Esophagus muscularis mucosa (tissue), 4 donors: ENCODE measurements at regions not wholly inside any gene's neighbourhood (a gene's known extent, or its start where the extent isn't known, plus 50 kb on each side); places are given as distances from the start of the nearest gene placed in this dataset.
A peak's percentile ranks its signal among the peaks of the same experiment; 100 is the strongest.

ENCODE experiments used
- DNase-seq: peaks from one replicate; pipeline ENCODE4 v3.0.0-alpha.2; 2017; ENCODE audit errors: extremely low spot score
- H3K27ac ChIP-seq, 4 donors: fragments of 200-600 bp; sonication (generic); replicated peaks in 1 of 4; 1 replicate in 3 of 4; 2 replicates in 1 of 4; pipeline ENCODE4 v1.5.1; 2016 to 2019; ENCODE audit warnings: mild to moderate bottlenecking in 1 of 4
- H3K27me3 ChIP-seq, 4 donors: fragments of 200-600 bp; sonication (generic); one replicate each; pipeline versions ENCODE4 v1.5.1 to v1.6.0; 2016 to 2019
- H3K36me3 ChIP-seq, 4 donors: fragments of 200-600 bp; sonication (generic); one replicate each; pipeline ENCODE4 v1.5.1; 2016 to 2019
- H3K4me1 ChIP-seq, 4 donors: fragments of 200-600 bp; sonication (generic); one replicate each; pipeline ENCODE4 v1.5.1; 2016 to 2019
- H3K4me3 ChIP-seq, 4 donors: fragments of 200-600 bp; sonication (generic); 1 replicate in 2 of 4; 2 replicates in 2 of 4; pipeline ENCODE4 v1.5.1; 2016 to 2019; ENCODE audit warnings: mild to moderate bottlenecking in 4 of 4, moderate library complexity in 1 of 4
- H3K9me3 ChIP-seq, 4 donors: fragments of 200-600 bp; sonication (generic); 1 replicate in 3 of 4; 2 replicates in 1 of 4; pipeline ENCODE4 v1.5.1; 2016 to 2019
- CTCF ChIP-seq, 3 experiments: fragments of 200-600 bp in 2 of 3; fragments of 450-650 bp in 1 of 3; sonication (generic) in 2 of 3; IDR thresholded peaks; one replicate each; pipeline ENCODE4 v1.5.1; 2017 to 2019; ENCODE audit warnings: antibody characterized with exemption in 3 of 3, mild to moderate bottlenecking in 2 of 3, moderate library complexity in 1 of 3
- EP300 ChIP-seq: sonication (generic); formaldehyde crosslinking; IDR thresholded peaks from one replicate; pipeline ENCODE4 v1.6.1; 2017; ENCODE audit warnings: antibody characterized with exemption
- POLR2A ChIP-seq: fragments of 450-650 bp; IDR thresholded peaks from one replicate; pipeline ENCODE4 v1.6.1; 2017; ENCODE audit warnings: antibody characterized with exemption, moderate library complexity, mild to moderate bottlenecking, low read depth
- POLR2AphosphoS5 ChIP-seq, 2 donors: sonication (generic); formaldehyde crosslinking; IDR thresholded peaks; one replicate each; pipeline ENCODE4 v1.6.1; 2017; ENCODE audit warnings: antibody characterized with exemption in 2 of 2
- WGBS: methylation state at CpG from one replicate; pipeline ENCODE4 v1.1.5; 2018; 5-methylcytosine and 5-hydroxymethylcytosine counted together
- intact Hi-C: fragments of 100-400 bp; cut with DNase I; formaldehyde crosslinking; loops from one replicate; pipeline ENCODE4 v1.15.1; 2023

- intact Hi-C loops: no loop called here
- DNase-seq: no peak
- Histone ChIP-seq H3K9me3 (no peaks in the 10 kb centered on the region), H3K27ac (no peak overlapping the region), H3K27me3 (no peaks in the 10 kb centered on the region), H3K36me3 (no peaks in the 10 kb centered on the region), H3K4me3 (no peak overlapping the region), H3K4me1 (no peaks in the 10 kb centered on the region)
- no peak for TF ChIP-seq CTCF (IDR thresholded peaks at IDR 0.05)
- TF ChIP-seq EP300: no peak
- no peak for TF ChIP-seq POLR2AphosphoS5 (IDR thresholded peaks at IDR 0.05)
- TF ChIP-seq POLR2A: no peak
- 91% methylated on average over 2 of the region's 2 CpGs for WGBS
Observed at GRCh38 chr1:177877086-177877485, 92.8 kb downstream of the SEC16B start.

GRCh38 chr1:177873238-177873637, 96.6 kb downstream of the SEC16B start:
- Histone ChIP-seq H3K27ac (no peak overlapping the region), H3K4me1 (no peaks in the 10 kb centered on the region), H3K27me3 (no peaks in the 10 kb centered on the region), H3K9me3 (no peaks in the 10 kb centered on the region), H3K36me3 (no peaks in the 10 kb centered on the region), H3K4me3 (no peak overlapping the region)
- DNase-seq: no peak
- no peak for TF ChIP-seq POLR2AphosphoS5 (IDR thresholded peaks at IDR 0.05)
- no peak for TF ChIP-seq POLR2A
- TF ChIP-seq CTCF (IDR thresholded peaks at IDR 0.05): no peak
- TF ChIP-seq EP300: no peak
- intact Hi-C loops: no loop called here
- 32% methylated on average over 5 of the region's 5 CpGs for WGBS

GRCh38 chr1:177872308-177872900, 97.5 kb downstream of the SEC16B start:
- H3K4me1 ChIP-seq: no peaks in the 10 kb centered on the region
- H3K27ac ChIP-seq: no peak overlapping the region
- H3K4me3 ChIP-seq: no peak overlapping the region
- WGBS: 79% methylated on average over 10 of the region's 10 CpGs
- no peak for TF ChIP-seq POLR2A
- no peak for TF ChIP-seq CTCF (IDR thresholded peaks at IDR 0.05)
- no peak for TF ChIP-seq POLR2AphosphoS5 (IDR thresholded peaks at IDR 0.05)
- no peak for TF ChIP-seq EP300
- DNase-seq: no peak
- no peaks in the 10 kb centered on the region for H3K27me3 ChIP-seq
- H3K9me3 ChIP-seq: no peaks in the 10 kb centered on the region
- intact Hi-C loops: no loop called here
- H3K36me3 ChIP-seq: no peaks in the 10 kb centered on the region

- Histone ChIP-seq H3K9me3 (no peaks in the 10 kb centered on the region), H3K4me1 (no peaks in the 10 kb centered on the region), H3K4me3 (no peak overlapping the region), H3K27me3 (no peaks in the 10 kb centered on the region), H3K27ac (no peak overlapping the region), H3K36me3 (no peaks in the 10 kb centered on the region)
- intact Hi-C loops: no loop called here
- no peak for TF ChIP-seq EP300
- no peak for TF ChIP-seq CTCF (IDR thresholded peaks at IDR 0.05)
- TF ChIP-seq POLR2AphosphoS5 (IDR thresholded peaks at IDR 0.05): no peak
- TF ChIP-seq POLR2A: no peak
- peak; percentile 55 for DNase-seq
- WGBS: 82% methylated on average over 7 of the region's 7 CpGs
Observed at GRCh38 chr1:177871613-177872307, 98.1 kb downstream of the SEC16B start.
